GM19397 (cell line): ENCODE measurements at regions not wholly inside any gene's neighbourhood (a gene's known extent, or its start where the extent isn't known, plus 50 kb on each side); places are given as distances from the start of the nearest gene placed in this dataset.
"Not testable (repeated sequence)": the region's sequence is repeated elsewhere in the genome, so short reads cannot be mapped to it uniquely, and the experiment has no call there.

Experiments
- ATAC-seq: cut with Tn5 transposase; IDR thresholded peaks from one replicate; pipeline ENCODE4 v1.9.1; 2021; ENCODE audit warnings: mild to moderate bottlenecking, moderate library complexity; ENCODE audit not compliant: unreplicated experiment

- ATAC-seq: no peak
Measured at GRCh38 chr2:147439986-147440385, 404.8 kb upstream of the ACVR2A start.

GRCh38 chr2:147438882-147439281, 405.9 kb upstream of the ACVR2A start:
- no peak for ATAC-seq

GRCh38 chr2:147433822-147434221, 411.0 kb upstream of the ACVR2A start:
- ATAC-seq: no peak

GRCh38 chr2:147430408-147430807, 414.4 kb upstream of the ACVR2A start:
- no peak for ATAC-seq

- no peak for ATAC-seq
Measured at GRCh38 chr2:147428120-147428747, 416.6 kb upstream of the ACVR2A start.

GRCh38 chr2:147425437-147426029, 419.3 kb upstream of the ACVR2A start:
- ATAC-seq: no peak

- ATAC-seq: no peak
Measured at GRCh38 chr2:147424766-147425165, 420.1 kb upstream of the ACVR2A start.

- no peak for ATAC-seq
Measured at GRCh38 chr2:147420947-147421675, 423.7 kb upstream of the ACVR2A start.

GRCh38 chr2:147420517-147420916, 424.3 kb upstream of the ACVR2A start:
- no peak for ATAC-seq

GRCh38 chr2:147416099-147416498, 428.7 kb upstream of the ACVR2A start:
- no peak for ATAC-seq

GRCh38 chr2:147414656-147415055, 430.2 kb upstream of the ACVR2A start:
- not testable (repeated sequence) for ATAC-seq

GRCh38 chr2:147408357-147408756, 436.5 kb upstream of the ACVR2A start:
- no peak for ATAC-seq

- no peak for ATAC-seq
Measured at GRCh38 chr2:147405651-147406050, 439.2 kb upstream of the ACVR2A start.

GRCh38 chr2:147398996-147399395, 445.8 kb upstream of the ACVR2A start:
- no peak for ATAC-seq

- no peak for ATAC-seq
Measured at GRCh38 chr2:147398301-147398700, 446.5 kb upstream of the ACVR2A start.

- ATAC-seq: no peak
Measured at GRCh38 chr2:147396890-147397289, 447.9 kb upstream of the ACVR2A start.

- no peak for ATAC-seq
Measured at GRCh38 chr2:147394179-147394790, 450.5 kb upstream of the ACVR2A start.

GRCh38 chr2:147392180-147392579, 452.6 kb upstream of the ACVR2A start:
- ATAC-seq: no peak

GRCh38 chr2:147390475-147390874, 454.4 kb upstream of the ACVR2A start:
- ATAC-seq: no peak

GRCh38 chr2:147389218-147389617, 455.6 kb upstream of the ACVR2A start:
- ATAC-seq: no peak

GRCh38 chr2:147388217-147388616, 456.6 kb upstream of the ACVR2A start:
- no peak for ATAC-seq

- no peak for ATAC-seq
Measured at GRCh38 chr2:147386284-147386683, 458.5 kb upstream of the ACVR2A start.
